Activated T-cell treated with anti-CD3 and anti-CD28 coated beads, Interleukin-2, amount 50 U/mL, for 72 hours (primary cell): ENCODE measurements at regions not wholly inside any gene's neighbourhood (a gene's known extent, or its start where the extent isn't known, plus 50 kb on each side); places are given as distances from the start of the nearest gene placed in this dataset.

Experiments
- ATAC-seq, 2 donors: fragments of 150-1000 bp; cut with Tn5 transposase; replicated peaks in 1 of 2; 2 replicates each; pipeline ENCODE4 v1.10.0; 2021; ENCODE audit warnings: moderate library complexity in 2 of 2, mild to moderate bottlenecking in 1 of 2
- DNase-seq, 2 donors: peaks; one replicate each; pipeline ENCODE4 v3.0.0; 2021 to 2022; ENCODE audit warnings: mixed read lengths in 1 of 2
- H3K27ac Mint-ChIP-seq: one replicate; pipeline ENCODE4 v1.8.0; 2022; ENCODE audit warnings: mild to moderate bottlenecking, moderate library complexity, mixed read lengths
- H3K27me3 Mint-ChIP-seq: one replicate; pipeline ENCODE4 v1.8.0; 2022; ENCODE audit warnings: low read depth, mixed read lengths
- H3K36me3 Mint-ChIP-seq, 2 donors: one replicate each; pipeline ENCODE4 v1.8.0; 2022; ENCODE audit warnings: mixed read lengths in 2 of 2, mild to moderate bottlenecking in 1 of 2; ENCODE audit not compliant: insufficient read depth in 2 of 2
- H3K4me1 Mint-ChIP-seq: one replicate; pipeline ENCODE4 v1.8.0; 2022; ENCODE audit warnings: low read depth, mixed read lengths
- H3K4me3 Mint-ChIP-seq, 2 donors: one replicate each; pipeline ENCODE4 v1.8.0; 2022; ENCODE audit warnings: mild to moderate bottlenecking in 2 of 2, mixed read lengths in 2 of 2, moderate library complexity in 2 of 2
- H3K9me3 Mint-ChIP-seq, 2 donors: one replicate each; pipeline ENCODE4 v1.8.0; 2022; ENCODE audit warnings: mixed read lengths in 2 of 2

DNA sequence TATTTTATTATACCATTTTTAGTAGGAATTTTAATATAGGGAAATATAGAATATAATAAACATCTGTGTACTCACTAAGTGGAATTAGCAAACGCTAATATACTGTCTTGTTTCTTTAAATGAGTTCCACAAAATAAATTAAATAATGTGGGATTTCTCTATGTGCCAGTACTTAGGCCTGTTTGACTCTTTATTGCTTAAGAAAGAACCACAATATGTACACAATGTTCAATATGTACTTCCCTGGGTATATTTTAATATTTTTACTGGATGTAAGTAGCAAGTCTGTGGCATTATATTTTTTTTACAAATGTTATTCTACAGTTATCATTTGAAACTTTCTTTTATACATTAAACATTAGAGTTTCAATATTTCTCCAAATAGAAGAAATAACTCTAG, 92.5 kb upstream of the CARD18 start:
- ATAC-seq: no peak
- H3K4me1 Mint-ChIP-seq: no peaks in the 10 kb centered on the region
- DNase-seq: no peak

DNA sequence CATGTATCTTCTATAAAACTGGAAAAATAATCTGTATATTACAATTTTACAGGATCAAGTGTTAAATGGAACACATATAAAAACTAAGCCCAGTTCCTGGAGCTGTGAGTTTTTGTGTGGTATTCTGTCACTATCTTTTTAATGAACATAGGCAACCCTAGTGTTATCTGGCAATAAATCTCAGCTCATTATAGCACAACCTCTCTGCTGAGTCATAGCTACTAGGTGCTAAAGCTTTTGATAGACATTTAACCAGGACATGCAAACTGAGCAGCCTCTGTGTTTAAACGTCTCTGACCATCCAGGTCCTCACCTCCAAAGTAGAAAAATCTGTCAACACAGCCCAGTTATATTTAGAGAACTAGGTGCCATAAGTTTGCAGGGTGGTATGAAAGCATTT, 91.0 kb upstream of the CARD18 start:
- Mint-ChIP-seq H3K9me3 (no peaks in the 10 kb centered on the region), H3K4me3 (no peak overlapping the region), H3K4me1 (no peaks in the 10 kb centered on the region), H3K27ac (no peak overlapping the region), H3K27me3 (peaks cover 19% of the 10 kb centered on the region), H3K36me3 (no peaks in the 10 kb centered on the region)
- DNase-seq (no peak), ATAC-seq (no peak)

More for the DNA sequence above, 92.5 kb upstream of the CARD18 start:
- Mint-ChIP-seq H3K27me3 (peaks cover 13% of the 10 kb centered on the region), H3K27ac (no peak overlapping the region), H3K4me3 (no peak overlapping the region), H3K9me3 (no peaks in the 10 kb centered on the region), H3K36me3 (no peaks in the 10 kb centered on the region)

DNA sequence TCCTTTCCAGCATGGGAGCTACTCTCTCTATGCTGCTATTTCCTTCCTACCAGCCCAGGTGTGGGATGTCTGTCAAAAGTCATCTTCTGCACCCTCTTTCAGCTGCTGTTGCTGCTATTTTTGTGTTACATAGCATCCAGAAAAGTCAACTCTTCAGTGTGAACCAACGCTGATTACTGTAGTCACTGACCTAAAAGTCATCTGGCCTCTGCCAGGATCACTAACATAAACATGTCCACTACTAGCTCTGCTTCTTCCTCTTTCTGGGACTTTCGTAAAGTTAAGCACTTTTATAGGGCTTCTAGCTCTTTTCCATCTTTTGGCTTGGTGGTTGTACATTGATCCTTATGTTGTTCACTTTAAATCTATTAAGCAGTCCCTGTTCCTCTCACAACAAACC, 90.2 kb upstream of the CARD18 start:
- Mint-ChIP-seq H3K4me3 (no peak overlapping the region), H3K9me3 (no peaks in the 10 kb centered on the region), H3K36me3 (no peaks in the 10 kb centered on the region), H3K27me3 (peaks cover 19% of the 10 kb centered on the region), H3K27ac (no peak overlapping the region), H3K4me1 (no peaks in the 10 kb centered on the region)
- DNase-seq: no peak
- ATAC-seq: no peak

DNA sequence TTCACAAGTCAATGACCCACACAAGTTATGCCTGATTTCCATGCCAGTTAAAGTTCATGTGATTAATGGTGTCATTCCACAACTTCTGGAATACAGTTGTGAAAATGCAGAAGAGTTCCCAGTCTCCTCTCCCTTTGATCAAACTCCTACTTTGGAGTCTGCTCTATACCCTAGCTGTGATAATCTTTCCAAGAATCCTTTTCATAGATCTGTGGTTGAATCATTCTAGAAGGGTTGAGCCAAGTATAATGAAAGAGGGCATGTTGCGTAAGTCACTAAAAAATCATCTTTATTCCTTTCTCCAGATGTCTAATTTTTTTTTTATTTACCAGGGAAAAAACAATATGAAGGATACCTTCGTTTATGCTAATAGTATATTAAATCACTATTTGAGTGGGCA, 89.7 kb upstream of the CARD18 start:
- DNase-seq (no peak), ATAC-seq (no peak)
- H3K36me3 Mint-ChIP-seq: no peaks in the 10 kb centered on the region
- H3K4me1 Mint-ChIP-seq: no peaks in the 10 kb centered on the region
- H3K9me3 Mint-ChIP-seq: no peaks in the 10 kb centered on the region
- peaks cover 19% of the 10 kb centered on the region for H3K27me3 Mint-ChIP-seq
- H3K27ac Mint-ChIP-seq: no peak overlapping the region
- no peak overlapping the region for H3K4me3 Mint-ChIP-seq

DNA sequence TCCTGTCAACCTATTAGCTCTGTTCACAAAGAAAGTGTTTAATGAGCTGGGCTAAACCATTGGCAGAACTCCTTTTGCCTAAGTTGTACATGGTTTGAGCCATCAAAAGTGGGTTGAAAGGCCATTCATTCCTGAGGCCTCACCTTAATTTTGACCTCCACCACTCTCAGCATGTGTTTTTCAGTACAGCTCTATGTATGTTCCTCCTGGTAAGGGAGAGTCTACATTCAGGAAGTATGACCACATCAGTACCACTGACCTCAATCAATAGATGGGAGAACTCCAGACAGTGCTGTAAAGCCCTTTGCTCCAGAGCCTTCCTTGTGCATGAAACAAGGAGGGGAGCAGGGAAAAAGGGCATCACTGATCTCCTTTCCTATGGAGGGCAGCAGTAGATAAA, 87.8 kb upstream of the CARD18 start:
- peaks cover 19% of the 10 kb centered on the region for H3K27me3 Mint-ChIP-seq
- no peak overlapping the region for H3K27ac Mint-ChIP-seq
- H3K4me3 Mint-ChIP-seq: no peak overlapping the region
- H3K36me3 Mint-ChIP-seq: no peaks in the 10 kb centered on the region
- no peak for ATAC-seq
- no peak for DNase-seq
- H3K9me3 Mint-ChIP-seq: no peaks in the 10 kb centered on the region
- H3K4me1 Mint-ChIP-seq: no peaks in the 10 kb centered on the region

DNA sequence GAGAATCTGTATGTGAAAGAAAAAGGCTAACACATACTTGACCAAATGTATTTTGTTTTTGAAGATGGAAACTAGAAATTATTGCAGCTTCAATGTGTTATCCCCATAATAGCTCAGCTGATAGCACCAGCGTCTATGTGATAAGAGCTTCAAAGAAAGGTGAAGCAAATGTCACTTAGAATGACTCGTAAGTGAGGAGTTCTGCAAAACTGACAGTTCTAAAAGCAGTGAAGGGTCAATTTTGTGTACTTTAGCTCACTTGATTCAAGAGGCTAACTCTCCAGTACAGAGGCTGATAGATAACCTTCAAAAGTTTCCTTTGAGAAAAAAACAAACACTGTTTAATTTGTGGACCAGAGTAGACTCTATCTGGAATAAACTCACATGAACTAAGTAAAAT, 87.2 kb upstream of the CARD18 start:
- Mint-ChIP-seq H3K27me3 (peaks cover 19% of the 10 kb centered on the region), H3K4me1 (no peaks in the 10 kb centered on the region), H3K36me3 (no peaks in the 10 kb centered on the region), H3K27ac (no peak overlapping the region), H3K9me3 (no peaks in the 10 kb centered on the region), H3K4me3 (no peak overlapping the region)
- ATAC-seq (no peak), DNase-seq (no peak)

DNA sequence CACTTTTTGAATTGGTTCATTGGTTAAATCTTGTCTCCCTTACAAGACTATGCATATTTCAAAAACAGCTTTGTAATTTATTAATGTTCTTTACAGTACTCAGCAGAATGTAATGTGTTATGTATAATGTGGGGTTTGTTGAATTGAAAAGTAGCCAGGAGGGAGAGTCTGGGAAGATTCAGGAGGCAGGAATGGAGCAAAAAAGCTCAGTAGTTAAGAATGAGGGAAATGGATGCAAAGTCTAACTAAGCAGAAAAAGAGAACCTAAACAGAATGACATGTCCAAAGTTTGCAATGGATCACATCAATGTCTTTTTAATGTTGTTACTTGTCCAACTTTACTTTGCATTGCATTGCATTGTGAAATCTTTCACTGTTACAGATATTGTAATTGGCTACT, 86.5 kb upstream of the CARD18 start:
- no peaks in the 10 kb centered on the region for H3K4me1 Mint-ChIP-seq
- H3K4me3 Mint-ChIP-seq: no peak overlapping the region
- ATAC-seq (no peak), DNase-seq (no peak)
- H3K27me3 Mint-ChIP-seq: peaks cover 19% of the 10 kb centered on the region
- no peaks in the 10 kb centered on the region for H3K9me3 Mint-ChIP-seq
- no peak overlapping the region for H3K27ac Mint-ChIP-seq
- H3K36me3 Mint-ChIP-seq: no peaks in the 10 kb centered on the region

DNA sequence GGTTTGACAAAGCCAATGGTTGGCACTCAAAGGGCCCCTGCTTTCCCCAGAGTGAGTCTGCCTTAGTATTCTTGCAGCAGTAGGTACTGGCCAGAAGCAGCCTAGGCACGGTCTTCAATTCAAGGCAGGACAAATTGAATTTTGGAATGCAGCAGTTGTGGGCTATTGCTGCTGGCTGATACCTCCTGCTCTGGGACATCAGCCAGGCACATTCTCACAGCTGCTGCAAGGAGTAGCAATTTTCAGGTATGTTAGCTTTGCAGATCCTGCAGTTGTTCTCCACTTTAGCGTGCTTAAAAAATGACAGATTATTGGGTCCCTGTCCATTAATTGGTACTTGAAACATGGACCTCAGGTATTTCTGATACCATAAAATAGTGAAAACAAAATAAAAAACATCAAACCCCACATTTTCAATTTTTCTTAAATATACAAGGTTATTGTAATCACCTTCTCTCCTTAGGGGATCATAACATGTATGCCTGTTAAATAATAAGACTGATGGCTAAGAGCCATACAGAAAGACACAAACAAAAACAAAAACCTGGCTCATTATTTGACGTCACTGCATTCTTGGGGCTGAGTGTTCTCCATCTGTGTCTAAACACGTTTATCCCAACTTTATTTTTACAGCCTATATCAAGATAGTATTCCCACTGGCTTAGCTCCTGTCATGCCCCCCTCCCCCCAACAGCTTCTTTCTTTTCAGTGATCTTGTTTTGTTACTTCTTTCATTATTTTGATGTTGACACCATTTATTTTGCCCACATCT, 85.1 kb upstream of the CARD18 start:
- H3K4me3 Mint-ChIP-seq: no peak overlapping the region
- H3K9me3 Mint-ChIP-seq: no peaks in the 10 kb centered on the region
- no peaks in the 10 kb centered on the region for H3K4me1 Mint-ChIP-seq
- H3K27me3 Mint-ChIP-seq: peaks cover 13% of the 10 kb centered on the region
- no peaks in the 10 kb centered on the region for H3K36me3 Mint-ChIP-seq
- DNase-seq: no peak
- no peak overlapping the region for H3K27ac Mint-ChIP-seq
- ATAC-seq: no peak

DNA sequence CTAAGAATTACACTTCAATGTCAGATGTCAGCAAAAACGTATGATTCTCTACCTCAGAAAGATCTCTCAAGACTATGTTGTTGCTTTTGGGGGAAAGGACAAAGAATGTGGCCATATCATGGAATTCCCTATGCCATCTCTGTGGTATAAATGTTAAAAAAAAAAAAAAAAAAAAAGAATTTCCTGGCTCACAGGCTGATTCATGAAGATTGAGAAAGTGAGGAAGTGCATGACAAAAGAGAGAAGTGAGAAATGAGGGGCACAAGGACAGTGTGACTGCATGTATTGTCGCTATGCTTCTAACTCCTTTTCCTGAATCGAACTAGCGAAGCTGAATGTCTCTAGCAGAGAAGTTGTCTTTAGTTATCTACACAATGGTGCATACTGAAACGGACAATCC, 80.6 kb upstream of the CARD18 start:
- Mint-ChIP-seq H3K9me3 (no peaks in the 10 kb centered on the region), H3K4me3 (no peak overlapping the region), H3K27ac (no peak overlapping the region), H3K27me3 (no peaks in the 10 kb centered on the region), H3K36me3 (no peaks in the 10 kb centered on the region), H3K4me1 (no peaks in the 10 kb centered on the region)
- DNase-seq (no peak), ATAC-seq (no peak)

DNA sequence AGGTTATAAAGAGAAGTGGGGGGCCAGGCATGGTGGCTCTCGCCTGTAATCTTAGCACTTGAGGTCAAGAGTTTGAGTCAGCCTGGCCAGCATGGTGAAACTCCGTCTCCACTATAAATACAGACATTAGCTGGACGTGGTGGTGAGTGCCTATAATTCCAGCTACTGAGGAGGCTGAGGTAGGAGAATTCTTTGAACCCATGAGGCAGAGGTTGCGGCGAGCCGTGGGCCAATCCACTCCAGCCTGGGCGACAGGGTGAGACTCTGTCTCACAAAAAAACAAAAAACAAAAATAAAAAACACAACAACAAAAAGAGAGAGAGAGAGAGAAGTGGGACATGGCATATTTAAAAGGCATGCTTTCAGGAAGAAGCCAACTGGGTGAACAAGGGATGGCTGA, 80.1 kb upstream of the CARD18 start:
- ATAC-seq (no peak), DNase-seq (no peak)
- H3K4me3 Mint-ChIP-seq: no peak overlapping the region
- no peaks in the 10 kb centered on the region for H3K27me3 Mint-ChIP-seq
- H3K36me3 Mint-ChIP-seq: no peaks in the 10 kb centered on the region
- no peaks in the 10 kb centered on the region for H3K4me1 Mint-ChIP-seq
- H3K27ac Mint-ChIP-seq: no peak overlapping the region
- H3K9me3 Mint-ChIP-seq: no peaks in the 10 kb centered on the region

DNA sequence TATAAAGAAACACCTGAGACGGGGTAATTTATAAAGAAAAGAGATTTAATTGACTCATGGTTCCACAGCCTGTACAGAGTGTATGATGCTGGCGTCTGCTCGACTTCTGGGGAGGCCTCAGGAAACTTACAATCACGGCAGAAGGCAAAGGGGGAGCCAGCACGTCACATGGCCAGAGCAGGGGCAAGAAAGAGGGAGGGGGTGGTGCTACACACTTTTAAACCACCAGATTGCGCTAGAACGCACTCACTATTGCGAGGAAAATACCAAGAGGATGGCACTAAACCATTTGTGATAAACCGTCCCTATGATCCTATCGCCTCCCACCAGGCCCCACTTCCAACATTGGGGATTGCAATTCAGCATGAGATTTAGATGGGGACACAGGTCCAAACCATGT, 79.7 kb upstream of the CARD18 start:
- no peaks in the 10 kb centered on the region for H3K9me3 Mint-ChIP-seq
- no peak for DNase-seq
- no peak overlapping the region for H3K27ac Mint-ChIP-seq
- no peak for ATAC-seq
- no peaks in the 10 kb centered on the region for H3K27me3 Mint-ChIP-seq
- H3K4me1 Mint-ChIP-seq: no peaks in the 10 kb centered on the region
- H3K36me3 Mint-ChIP-seq: no peaks in the 10 kb centered on the region
- H3K4me3 Mint-ChIP-seq: no peak overlapping the region

DNA sequence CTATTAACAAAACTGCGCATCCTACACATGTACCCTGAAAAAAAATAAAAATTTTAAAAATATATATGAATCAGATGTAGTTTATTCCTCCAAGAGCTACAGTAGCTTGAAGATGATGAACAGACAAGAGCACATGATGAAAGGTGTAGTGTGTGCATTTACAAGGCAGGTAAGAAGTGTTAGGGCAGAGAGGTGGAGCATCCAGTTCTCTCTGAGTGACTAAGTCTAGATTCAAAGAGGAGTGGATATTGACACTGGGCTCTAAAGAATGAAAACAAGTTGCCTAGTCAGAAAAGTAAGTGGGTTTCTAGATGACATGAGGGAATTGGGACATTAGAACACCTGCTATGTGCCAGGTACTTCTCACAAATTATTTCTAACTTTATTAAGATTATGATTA, 76.0 kb upstream of the CARD18 start:
- H3K4me1 Mint-ChIP-seq: no peaks in the 10 kb centered on the region
- H3K9me3 Mint-ChIP-seq: no peaks in the 10 kb centered on the region
- H3K36me3 Mint-ChIP-seq: no peaks in the 10 kb centered on the region
- H3K27me3 Mint-ChIP-seq: no peaks in the 10 kb centered on the region
- ATAC-seq (no peak), DNase-seq (no peak)
- no peak overlapping the region for H3K4me3 Mint-ChIP-seq
- no peak overlapping the region for H3K27ac Mint-ChIP-seq

DNA sequence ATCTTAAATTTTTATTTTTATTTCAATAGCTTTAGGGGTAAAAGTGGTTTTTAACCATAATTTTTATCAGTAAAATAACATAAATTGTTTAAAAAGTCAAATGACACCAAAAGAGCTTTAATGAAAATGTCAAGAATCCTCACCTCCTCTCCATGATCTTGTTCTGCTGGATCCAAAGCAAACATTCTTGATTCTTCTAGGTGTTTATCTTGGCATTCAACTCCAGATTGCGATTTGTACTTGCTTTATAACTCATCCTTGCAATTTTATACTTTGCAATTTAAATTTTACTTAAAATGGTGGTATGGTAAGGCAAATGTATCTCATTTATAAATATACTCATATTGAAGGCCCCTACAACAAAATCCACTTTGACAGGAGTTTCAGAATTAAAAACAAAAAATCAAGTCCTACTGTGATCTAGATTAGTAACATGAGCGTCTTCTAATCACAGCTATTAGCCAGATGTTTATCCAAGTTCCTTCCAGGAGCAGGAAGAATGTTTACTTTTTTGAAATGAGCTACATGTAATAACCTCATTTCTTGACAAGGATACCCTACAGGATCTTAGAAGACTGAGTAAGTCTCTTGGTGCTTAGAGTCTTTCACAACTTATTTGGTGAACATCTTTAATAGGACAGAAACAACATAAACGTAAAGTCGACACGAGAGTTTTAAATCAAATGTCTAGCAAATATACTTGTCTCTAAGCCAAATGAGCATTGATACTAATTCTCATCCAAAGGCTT, 72.4 kb upstream of the CARD18 start:
- H3K4me1 Mint-ChIP-seq: no peaks in the 10 kb centered on the region
- DNase-seq (no peak), ATAC-seq (no peak)
- H3K36me3 Mint-ChIP-seq: no peaks in the 10 kb centered on the region
- no peak overlapping the region for H3K4me3 Mint-ChIP-seq
- no peak overlapping the region for H3K27ac Mint-ChIP-seq
- no peaks in the 10 kb centered on the region for H3K27me3 Mint-ChIP-seq
- no peaks in the 10 kb centered on the region for H3K9me3 Mint-ChIP-seq

DNA sequence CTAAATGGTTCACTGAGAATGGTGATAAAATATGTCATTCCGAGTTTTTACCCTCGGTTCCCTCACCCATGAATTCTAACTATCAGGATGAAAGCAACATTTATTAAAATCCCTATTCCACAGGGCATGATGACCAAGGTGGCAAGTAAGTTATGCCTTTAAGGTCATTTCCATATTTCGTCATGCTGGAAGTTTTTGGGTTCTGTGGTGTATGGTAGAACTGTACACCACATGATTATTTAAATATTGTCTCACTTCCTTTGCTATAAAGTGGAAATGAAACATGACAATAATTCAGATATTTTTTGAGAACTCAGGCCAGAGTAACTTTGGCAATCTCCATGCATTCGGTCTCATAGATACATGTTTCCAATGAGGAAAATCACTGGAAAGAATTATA, 68.5 kb upstream of the CARD18 start:
- peaks cover 8% of the 10 kb centered on the region for H3K4me1 Mint-ChIP-seq
- no peaks in the 10 kb centered on the region for H3K27me3 Mint-ChIP-seq
- DNase-seq: no peak
- no peak for ATAC-seq
- no peak overlapping the region for H3K4me3 Mint-ChIP-seq
- no peaks in the 10 kb centered on the region for H3K9me3 Mint-ChIP-seq
- H3K27ac Mint-ChIP-seq: no peak overlapping the region
- no peaks in the 10 kb centered on the region for H3K36me3 Mint-ChIP-seq
